Stimulated activated CD8-positive, alpha-beta memory T cell treated with anti-CD3 and anti-CD28 coated beads, Interleukin-4, amount 100 ng/mL, for 1 hour (primary cell): ENCODE measurements at regions not wholly inside any gene's neighbourhood (a gene's known extent, or its start where the extent isn't known, plus 50 kb on each side); places are given as distances from the start of the nearest gene placed in this dataset.
"Not testable (repeated sequence)": the region's sequence is repeated elsewhere in the genome, so short reads cannot be mapped to it uniquely, and the experiment has no call there.

Experiments used
- DNase-seq, 2 donors: peaks; one replicate each; pipeline ENCODE4 v3.0.0-alpha.2; 2020; ENCODE audit warnings: low read depth in 2 of 2, low spot score in 1 of 2

DNA sequence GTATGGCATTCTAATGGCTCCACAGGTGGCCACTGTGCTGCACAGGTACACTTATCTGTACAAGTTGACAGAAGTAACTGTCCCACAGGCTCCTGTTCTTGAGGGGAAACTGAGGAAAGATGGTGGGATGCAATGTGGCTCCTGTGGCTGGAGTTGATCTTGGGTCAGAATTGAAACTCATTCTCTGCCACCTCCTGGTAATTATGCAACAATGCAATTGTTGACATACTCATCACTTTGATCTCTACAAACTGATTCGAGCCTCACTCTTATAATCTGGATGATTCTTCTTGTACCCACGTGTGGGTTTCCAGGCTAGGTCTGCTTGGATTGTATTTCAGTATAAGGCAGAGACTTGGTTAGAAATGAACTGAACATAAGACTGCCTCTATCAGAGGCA, 148.8 kb downstream of the CCNG2 start:
- no peak for DNase-seq

DNA sequence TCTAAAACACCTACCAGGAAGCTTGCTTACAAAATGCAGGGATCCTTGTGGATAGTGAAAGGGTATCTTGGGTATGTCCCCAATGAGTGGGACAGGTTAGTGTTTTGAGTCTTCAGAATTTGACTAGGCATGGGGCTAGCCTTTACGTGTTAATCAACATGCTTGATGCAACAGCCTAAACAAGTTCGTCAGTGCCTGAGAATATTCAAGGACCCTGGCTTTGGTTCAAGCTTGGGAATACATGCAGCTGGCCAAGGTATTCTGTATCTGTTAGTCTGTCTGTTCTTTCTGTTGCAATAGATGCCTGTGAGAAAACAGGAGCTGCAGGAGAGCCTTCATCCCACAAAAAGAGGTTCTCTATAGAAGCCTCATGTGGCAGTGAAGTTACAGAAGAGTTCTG, 149.5 kb downstream of the CCNG2 start:
- DNase-seq: no peak

- no peak for DNase-seq
These were observed 151.8 kb downstream of the CCNG2 start for GRCh38 chr4:77308843-77309242.

DNA sequence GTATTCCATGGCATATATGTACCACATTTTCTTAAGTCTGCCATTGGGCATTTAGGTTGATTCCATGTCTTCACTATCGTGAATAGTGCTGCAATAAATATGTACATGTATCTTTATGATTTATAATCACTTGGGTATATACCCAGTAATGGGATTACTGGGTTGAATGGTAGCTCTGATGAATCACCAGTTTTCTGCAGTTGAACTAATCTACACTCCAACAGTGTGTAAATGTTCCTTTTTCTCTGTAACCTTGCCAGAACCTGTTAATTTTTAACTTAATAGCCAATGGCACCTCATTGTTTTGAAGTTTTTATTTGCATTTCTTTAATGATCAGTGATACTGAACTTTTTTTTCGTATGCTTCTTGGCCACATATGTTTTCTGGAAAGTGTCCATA, 152.5 kb downstream of the CCNG2 start:
- no peak for DNase-seq

DNA sequence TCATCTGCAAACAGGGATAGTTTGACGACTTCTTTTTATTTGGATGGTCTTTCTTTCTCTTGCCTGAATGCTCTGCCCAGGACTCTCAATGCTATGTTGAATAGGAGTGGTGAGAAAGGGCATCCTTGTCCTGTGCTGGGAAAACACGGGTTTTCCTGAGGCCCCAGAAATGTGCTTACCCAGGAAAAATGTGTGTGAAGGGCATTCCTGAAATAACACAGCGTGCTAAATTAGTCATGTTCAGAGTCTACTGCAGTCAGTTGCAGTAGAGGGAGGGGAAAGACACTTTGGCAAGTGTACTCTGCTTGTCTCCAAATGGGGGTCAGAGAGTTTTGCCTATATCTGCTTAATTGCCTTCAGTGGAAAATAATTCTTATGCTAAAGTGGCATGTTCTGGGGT, 153.9 kb downstream of the CCNG2 start:
- no peak for DNase-seq

- no peak for DNase-seq
These were observed 157.7 kb downstream of the CCNG2 start for GRCh38 chr4:77314697-77315096.

DNA sequence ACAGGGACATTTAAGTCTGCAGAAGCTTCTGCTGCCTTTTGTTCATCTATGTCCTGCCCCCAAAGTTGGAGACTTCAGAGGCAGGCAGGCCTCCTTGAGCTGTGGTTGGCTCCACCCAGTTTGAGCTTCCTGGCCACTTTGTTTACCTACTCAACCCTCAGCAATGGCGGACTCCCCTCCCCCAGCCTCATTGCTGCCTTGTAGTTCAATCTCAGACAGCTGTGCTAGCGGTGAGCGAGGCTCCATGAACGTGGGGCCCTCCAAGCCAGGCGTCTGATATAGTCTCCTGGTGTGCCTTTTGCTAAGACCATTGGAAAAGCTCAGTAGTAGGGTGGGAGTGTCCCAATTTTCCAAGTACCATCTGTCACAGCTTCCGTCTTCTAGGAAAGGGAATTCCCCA, 170.1 kb downstream of the CCNG2 start:
- no peak for DNase-seq

DNA sequence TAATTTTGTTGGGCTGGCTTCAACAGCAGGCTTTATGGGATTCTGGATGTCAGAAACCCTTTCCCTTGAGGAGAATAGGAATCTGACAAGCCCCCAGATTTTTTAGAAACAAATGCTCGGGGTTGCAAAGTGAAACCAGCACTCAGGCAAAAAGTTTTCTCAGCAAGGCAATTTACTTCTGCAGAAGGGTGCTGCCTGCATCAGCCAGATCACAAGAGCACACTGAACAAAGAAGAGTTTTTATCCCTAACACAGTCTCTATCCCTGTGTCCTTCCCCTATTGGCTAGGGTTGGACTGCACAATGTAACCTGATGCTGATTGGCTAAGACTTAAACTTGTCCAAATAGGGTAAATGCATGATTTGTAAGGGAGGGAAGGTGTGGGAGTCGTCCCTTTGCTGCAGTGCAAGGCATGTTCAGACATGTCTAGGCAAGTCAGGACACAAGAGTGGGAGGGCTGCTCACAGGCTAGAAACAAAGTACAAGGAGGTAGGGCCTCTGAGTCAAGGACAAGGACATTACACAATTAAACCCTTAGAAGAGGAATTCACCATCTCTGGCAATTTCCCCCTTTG, 175.8 kb downstream of the CCNG2 start:
- no peak for DNase-seq

GRCh38 chr4:77336411-77337142, 179.6 kb downstream of the CCNG2 start:
- DNase-seq: no peak

- DNase-seq: no peak
These were observed 185.3 kb downstream of the CCNG2 start for GRCh38 chr4:77342170-77342810.

DNA sequence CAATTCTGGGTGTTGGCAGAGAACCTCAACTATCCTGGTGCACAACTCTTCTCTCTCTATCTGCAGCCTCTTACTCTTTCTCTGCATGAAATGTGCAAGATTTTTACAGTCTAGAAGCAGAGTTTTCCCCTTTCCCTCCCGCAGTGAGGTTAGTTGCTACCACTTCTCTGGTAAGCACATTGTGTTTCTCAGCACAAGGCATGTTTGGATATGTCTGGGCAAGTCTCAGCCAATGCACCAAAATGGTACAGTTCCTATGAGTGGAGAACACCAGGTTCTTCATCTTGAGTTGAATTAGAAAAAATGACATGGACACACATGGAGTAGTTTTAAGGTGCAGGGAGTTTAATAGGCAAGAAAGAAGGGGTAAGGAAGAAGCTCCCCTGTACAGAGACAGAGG, 187.0 kb downstream of the CCNG2 start:
- no peak for DNase-seq

GRCh38 chr4:77344784-77345183, 187.8 kb downstream of the CCNG2 start:
- DNase-seq: no peak

DNA sequence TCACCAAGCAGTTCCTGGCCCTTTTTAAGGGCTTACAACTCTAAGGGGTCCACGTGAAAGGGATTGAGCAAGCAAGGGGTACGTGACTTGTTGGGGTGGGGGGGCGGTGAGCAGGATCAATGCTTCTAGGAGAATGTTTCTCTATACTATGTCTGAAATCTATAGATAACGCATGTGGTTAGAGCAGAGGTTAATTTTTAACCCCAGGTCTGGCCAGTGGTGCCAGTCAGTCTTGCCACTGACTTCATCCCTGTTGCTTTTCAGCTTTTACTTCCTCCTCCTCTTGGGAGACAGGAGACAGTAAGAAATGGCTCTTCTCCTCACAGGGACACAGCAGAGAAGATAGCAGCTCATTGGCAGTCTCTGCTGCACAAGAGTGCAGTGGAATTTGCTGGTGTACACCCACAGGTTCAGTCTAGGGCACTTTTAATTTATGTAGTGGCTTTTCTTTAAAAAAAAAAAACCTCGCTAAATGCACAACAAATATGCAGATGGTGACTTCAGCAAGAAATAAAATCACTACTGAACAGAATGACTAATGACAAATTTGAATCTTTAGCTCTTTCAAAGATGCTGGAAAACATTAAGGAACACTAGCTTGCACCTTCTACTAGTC, 190.5 kb downstream of the CCNG2 start:
- no peak for DNase-seq

DNA sequence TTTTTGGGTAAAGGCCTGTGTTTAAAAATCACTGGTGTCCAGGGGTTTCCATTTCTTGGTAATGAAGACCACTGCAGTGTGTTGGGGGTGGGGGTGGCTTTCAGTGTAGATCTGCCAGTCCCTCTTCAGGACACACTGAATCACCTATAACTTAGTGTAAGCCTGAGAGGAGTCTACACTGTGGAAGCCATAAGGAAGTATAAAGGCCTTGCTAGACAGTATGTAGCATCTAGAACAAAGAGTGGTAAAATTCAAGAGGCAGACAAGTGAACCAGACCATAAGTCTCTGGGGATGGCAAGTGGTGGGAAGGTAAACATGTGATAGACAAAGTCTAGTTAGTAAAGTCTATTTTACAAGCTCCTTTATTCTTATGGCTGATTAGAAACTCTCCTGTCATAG, 191.8 kb downstream of the CCNG2 start:
- no peak for DNase-seq

DNA sequence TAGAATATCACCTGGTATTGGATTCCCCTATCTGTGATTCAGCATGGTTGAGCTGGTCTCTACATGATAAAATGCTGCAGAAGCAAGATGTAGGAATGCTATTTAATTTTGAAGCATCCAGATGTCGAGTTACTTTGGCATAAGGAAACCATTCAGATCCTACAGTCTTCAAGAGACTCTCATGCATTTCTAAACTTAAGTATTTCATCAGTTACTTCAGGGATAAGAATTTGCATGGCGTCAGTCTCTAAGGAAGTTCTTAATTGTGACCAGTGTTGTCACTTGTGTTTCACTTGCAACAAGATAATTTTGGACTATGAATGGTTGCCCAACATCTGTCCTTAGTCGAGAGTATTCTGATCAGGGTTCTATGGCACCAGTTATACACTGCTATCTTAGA, 192.4 kb downstream of the CCNG2 start:
- DNase-seq: no peak

DNA sequence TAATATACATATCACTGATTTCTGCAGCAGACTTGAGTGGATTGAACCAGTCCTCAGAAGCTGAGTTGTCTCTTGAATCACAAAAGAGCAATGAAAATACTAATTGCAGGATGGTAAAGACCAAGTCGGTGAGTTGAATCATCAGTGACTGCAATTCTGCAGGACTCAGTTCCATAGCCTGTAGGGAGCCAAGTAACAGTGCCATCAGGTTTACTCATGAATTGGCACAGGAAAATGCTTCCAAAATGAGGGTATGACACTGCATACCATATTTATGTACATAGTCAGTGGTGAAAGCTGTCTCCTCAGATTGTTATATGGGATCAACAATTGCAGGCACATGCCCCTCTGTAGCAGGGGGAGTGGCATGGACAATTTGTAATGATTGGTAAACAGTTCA, 192.8 kb downstream of the CCNG2 start:
- DNase-seq: no peak

DNA sequence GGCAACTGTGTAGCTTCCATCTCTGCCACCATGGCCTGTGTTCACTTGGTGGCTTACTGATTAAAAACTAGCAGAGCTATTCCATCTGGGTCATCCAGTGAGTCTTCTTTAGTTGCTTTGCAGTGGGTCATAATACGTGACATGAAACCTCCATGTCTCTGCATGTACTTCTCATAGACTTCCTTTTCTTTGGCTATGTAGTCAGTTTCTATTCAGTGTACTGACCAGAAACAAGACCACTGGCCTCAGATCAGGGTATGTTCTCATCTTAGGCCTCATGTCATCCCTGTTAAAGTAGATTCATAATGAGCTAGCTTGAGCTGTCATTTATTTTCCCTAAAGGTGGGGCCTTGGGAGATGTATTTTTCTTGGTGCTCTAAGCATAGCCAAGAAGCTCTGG, 195.2 kb downstream of the CCNG2 start:
- no peak for DNase-seq

DNA sequence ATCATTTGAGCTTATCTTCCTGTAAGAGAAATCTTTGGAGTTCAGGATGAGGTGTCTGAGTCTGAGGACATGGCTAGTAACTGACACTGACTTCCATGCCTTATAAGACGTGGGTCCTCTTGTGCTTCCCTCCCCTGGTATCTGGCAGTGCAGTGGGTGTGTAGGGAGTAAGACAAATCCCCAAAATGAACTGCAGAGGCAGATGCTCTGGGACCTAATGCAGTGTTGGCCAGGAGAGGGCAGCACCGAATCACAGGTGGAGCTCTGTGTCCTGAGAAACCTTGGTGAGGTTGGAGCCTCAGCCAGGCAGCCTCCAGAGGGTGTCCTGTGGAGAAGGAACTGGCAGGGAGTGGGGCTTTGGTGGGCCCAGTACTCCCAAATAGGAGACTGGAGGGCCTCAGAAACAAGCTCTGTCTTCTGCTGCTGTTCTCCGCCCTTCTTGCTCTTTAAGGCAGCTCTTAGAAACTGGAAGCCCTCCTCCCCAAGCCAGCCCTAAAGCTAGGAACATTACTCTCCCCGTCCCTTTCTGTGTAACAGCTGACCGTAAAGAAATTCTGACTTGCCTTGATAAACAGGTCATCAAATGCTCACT, 196.8 kb downstream of the CCNG2 start:
- not testable (repeated sequence) for DNase-seq

GRCh38 chr4:77354550-77354949, 197.5 kb downstream of the CCNG2 start:
- no peak for DNase-seq

DNA sequence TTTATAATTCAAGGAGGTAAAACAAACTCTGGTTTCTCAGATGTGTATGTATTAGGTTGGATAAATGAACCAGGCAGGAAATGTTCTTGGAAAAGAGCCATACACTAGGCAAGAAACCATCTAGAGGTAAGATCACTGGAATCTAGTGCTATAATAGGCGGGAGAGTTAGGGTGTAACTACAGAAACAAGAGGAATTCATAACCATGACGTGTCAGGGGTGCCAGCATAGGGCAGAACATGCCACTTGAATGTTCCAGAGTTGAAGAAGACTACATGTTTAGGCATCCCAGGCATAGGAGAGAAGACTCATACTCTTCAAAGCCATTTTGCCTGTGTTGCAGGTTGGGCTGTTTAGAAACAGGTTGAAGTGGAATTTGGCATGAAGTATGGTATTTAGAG, 198.7 kb downstream of the CCNG2 start:
- DNase-seq: no peak

DNA sequence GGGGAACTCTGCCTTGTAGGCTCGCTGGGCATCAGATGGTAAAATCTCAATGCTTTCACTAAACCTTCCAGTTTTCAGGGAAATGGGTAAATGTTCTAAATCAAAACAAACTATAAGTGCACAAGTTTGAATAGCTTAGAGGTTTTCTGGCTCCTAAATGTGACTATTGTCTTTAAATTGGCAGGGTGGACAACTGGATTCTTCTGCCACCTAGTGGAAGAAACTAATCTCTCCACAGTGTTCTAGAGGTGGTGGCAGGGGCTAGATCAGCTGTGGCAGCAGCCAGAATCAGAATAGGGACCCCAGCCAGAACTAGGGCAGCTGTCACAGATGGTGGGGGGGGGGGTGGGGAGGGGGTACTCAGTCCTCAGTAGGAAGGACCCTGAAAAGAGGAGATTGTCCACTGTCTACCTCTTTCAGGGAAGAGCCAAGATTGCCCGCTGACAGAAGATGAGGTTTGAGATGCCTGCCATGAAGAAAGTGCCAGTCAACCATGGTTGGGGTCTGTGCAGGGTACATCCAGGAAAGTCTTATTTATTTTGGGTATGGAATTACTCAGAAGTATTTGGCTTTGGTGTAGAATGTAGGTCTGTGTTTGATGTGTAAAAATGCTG, 201.4 kb downstream of the CCNG2 start:
- DNase-seq: no peak
